HG03060 (cell line): ENCODE measurements at regions not wholly inside any gene's neighbourhood (a gene's known extent, or its start where the extent isn't known, plus 50 kb on each side); places are given as distances from the start of the nearest gene placed in this dataset.
"Not testable (repeated sequence)": the region's sequence is repeated elsewhere in the genome, so short reads cannot be mapped to it uniquely, and the experiment has no call there.

Experiments
- ATAC-seq: cut with Tn5 transposase; IDR thresholded peaks from one replicate; pipeline ENCODE4 v1.9.1; 2021; ENCODE audit warnings: low read depth, moderate number of reproducible peaks; ENCODE audit not compliant: unreplicated experiment

- ATAC-seq = no peak
Measured at GRCh38 chr4:97121493-97121892, 1021.8 kb downstream of the STPG2 start.

- ATAC-seq = no peak
Measured at GRCh38 chr4:97123573-97123972, 1019.7 kb downstream of the STPG2 start.

GRCh38 chr4:97132435-97132834 lies 1010.8 kb downstream of the STPG2 start:
- no peak for ATAC-seq

GRCh38 chr4:97134456-97134855 lies 1008.8 kb downstream of the STPG2 start:
- no peak for ATAC-seq

GRCh38 chr4:97139791-97140190 lies 1003.5 kb downstream of the STPG2 start:
- no peak for ATAC-seq

- no peak for ATAC-seq
Measured at GRCh38 chr4:97140545-97140944, 1002.7 kb downstream of the STPG2 start.

- not testable (repeated sequence) for ATAC-seq
Measured at GRCh38 chr4:97141332-97141731, 1001.9 kb downstream of the STPG2 start.

GRCh38 chr4:97142410-97142809 lies 1000.9 kb downstream of the STPG2 start:
- ATAC-seq = no peak

GRCh38 chr4:97142893-97143292 lies 1000.4 kb downstream of the STPG2 start:
- no peak for ATAC-seq

- ATAC-seq = no peak
Measured at GRCh38 chr4:97144199-97144598, 999.1 kb downstream of the STPG2 start.

- no peak for ATAC-seq
Measured at GRCh38 chr4:97150966-97151365, 992.3 kb downstream of the STPG2 start.

- no peak for ATAC-seq
Measured at GRCh38 chr4:97152149-97152548, 991.1 kb downstream of the STPG2 start.

- ATAC-seq = no peak
Measured at GRCh38 chr4:97153042-97153441, 990.2 kb downstream of the STPG2 start.

- ATAC-seq = no peak
Measured at GRCh38 chr4:97159625-97160024, 983.7 kb downstream of the STPG2 start.

- ATAC-seq = no peak
Measured at GRCh38 chr4:97185233-97185632, 958.0 kb downstream of the STPG2 start.

GRCh38 chr4:97197106-97197505 lies 946.2 kb downstream of the STPG2 start:
- no peak for ATAC-seq

- ATAC-seq = no peak
Measured at GRCh38 chr4:97208749-97209148, 934.5 kb downstream of the STPG2 start.

GRCh38 chr4:97215409-97215941 lies 927.8 kb downstream of the STPG2 start:
- ATAC-seq = no peak

- no peak for ATAC-seq
Measured at GRCh38 chr4:97216046-97216445, 927.2 kb downstream of the STPG2 start.

- no peak for ATAC-seq
Measured at GRCh38 chr4:97235521-97235920, 907.8 kb downstream of the STPG2 start.

- ATAC-seq = no peak
Measured at GRCh38 chr4:97238956-97239666, 904.2 kb downstream of the STPG2 start.

- no peak for ATAC-seq
Measured at GRCh38 chr4:97239667-97239997, 903.6 kb downstream of the STPG2 start.
